GM06990 (cell line): ENCODE measurements at regions not wholly inside any gene's neighbourhood (a gene's known extent, or its start where the extent isn't known, plus 50 kb on each side); places are given as distances from the start of the nearest gene placed in this dataset.
"Not testable (repeated sequence)": the region's sequence is repeated elsewhere in the genome, so short reads cannot be mapped to it uniquely, and the experiment has no call there.

ENCODE experiments used
- DNase-seq: peaks from one replicate; pipeline ENCODE4 v3.0.0-alpha.2; 2011; ENCODE audit not compliant: insufficient read length; ENCODE audit errors: extremely low read depth
- H3K27me3 ChIP-seq: replicated peaks from 2 replicates; pipeline ENCODE4 v1.6.0; 2011; ENCODE audit warnings: low read length; ENCODE audit not compliant: control insufficient read depth, insufficient read depth
- H3K36me3 ChIP-seq: 2 replicates; pipeline ENCODE4 v1.5.1; 2011; ENCODE audit warnings: low read length; ENCODE audit not compliant: control insufficient read depth, insufficient read depth
- H3K4me3 ChIP-seq: replicated peaks from 2 replicates; pipeline ENCODE4 v1.5.1; 2011; ENCODE audit warnings: low read depth, mild to moderate bottlenecking, control low read depth, low read length
- TF ChIP-seq, protein P1 (sequence below): IDR thresholded peaks from 2 replicates; pipeline ENCODE4 v1.5.1; 2011; ENCODE audit warnings: low read length, control low read depth, mild to moderate bottlenecking, inconsistent platforms; ENCODE audit not compliant: insufficient read depth, poor library complexity, severe bottlenecking

DNA sequence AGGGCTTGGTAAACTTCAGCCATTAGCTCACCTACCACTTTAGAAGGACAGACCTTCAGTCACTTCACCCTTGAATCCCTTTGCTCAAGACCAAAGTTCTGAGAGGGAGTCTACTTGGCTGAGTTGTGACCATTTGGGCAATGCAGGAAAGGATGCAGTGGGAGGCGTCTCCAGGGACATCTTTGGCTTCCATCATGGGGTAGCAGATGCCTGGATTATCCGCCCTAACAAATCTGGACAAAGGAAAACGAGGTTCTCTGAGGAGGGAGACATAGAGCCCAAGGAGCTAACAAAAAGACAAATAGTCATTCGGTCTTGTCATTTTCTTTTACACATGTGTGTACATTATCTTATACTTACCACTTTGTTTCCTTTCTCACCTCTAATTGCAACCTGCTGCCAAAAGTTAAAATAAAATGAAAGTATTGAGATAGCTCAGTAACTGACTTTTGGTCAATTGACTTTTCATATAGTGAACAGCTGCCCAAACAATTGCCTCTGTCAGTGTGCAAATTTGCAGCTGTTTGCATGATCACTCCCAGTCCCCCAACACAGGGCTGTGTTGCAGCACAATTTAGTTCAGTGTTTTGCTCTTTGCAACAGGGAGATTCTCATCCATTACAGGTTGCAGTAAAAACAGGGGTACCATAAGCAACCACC, 108.9 kb upstream of the EEF2KMT start:
- Histone ChIP-seq H3K36me3 (no peaks in the 10 kb centered on the region), H3K27me3 (no peaks in the 10 kb centered on the region), H3K4me3 (no peak overlapping the region)
- no peak for DNase-seq
- TF ChIP-seq, protein P1, sequence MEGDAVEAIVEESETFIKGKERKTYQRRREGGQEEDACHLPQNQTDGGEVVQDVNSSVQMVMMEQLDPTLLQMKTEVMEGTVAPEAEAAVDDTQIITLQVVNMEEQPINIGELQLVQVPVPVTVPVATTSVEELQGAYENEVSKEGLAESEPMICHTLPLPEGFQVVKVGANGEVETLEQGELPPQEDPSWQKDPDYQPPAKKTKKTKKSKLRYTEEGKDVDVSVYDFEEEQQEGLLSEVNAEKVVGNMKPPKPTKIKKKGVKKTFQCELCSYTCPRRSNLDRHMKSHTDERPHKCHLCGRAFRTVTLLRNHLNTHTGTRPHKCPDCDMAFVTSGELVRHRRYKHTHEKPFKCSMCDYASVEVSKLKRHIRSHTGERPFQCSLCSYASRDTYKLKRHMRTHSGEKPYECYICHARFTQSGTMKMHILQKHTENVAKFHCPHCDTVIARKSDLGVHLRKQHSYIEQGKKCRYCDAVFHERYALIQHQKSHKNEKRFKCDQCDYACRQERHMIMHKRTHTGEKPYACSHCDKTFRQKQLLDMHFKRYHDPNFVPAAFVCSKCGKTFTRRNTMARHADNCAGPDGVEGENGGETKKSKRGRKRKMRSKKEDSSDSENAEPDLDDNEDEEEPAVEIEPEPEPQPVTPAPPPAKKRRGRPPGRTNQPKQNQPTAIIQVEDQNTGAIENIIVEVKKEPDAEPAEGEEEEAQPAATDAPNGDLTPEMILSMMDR = no peak

DNA sequence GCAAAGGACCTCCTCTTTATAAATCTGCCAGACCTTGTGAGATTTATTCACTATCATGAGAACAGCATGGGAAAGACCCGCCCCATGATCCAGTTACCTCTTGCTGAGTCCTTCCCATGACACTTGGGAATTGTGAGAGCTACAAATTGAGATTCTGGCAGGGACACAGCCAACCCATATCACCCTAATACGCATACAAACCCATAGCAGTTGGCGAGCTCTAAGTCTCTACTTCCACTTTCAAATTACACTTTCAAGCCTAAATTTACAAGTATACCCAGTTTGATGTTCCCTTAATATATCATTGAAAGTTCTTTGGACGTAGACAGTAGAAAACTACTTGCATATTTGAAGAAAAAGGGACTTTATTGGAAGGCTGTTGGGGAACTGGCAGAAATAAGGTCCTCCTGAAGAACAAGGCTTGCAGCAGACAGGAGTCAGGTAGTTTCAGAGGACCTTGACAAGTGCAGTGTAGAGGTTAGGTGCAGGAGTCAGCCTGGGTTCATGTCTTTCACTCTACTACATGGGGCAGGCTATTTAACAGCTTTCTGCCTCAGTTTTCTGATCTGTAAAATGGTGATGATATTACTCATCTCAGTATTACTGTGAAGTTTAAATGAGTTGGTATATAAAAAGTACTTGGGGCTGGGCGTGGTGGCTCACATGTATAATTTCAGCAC, 107.9 kb upstream of the EEF2KMT start:
- Histone ChIP-seq H3K36me3 (no peaks in the 10 kb centered on the region), H3K27me3 (no peaks in the 10 kb centered on the region), H3K4me3 (peak overlapping the region; percentile 11; the same call in 1 of the 2 replicates)
- TF ChIP-seq, protein P1 = no peak
- DNase-seq = peak; percentile 12

DNA sequence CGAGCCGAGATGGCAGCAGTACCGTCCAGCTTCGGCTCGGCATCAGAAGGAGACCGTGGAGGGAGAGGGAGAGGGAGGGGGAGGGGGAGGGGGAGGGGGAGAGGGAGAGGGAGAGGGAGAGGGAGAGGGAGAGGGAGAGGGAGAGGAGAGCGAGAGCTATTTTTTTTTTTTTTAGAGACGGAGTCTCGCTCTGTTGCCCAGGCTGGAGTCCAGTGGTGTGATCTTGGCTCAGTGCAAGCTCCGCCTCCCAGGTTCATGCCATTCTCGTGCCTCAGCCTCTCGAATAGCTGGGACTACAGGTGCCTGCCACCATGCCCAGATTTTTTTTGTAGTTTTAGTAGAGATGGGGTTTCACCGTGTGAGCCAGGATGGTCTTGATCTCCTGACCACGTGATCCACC, 106.1 kb upstream of the EEF2KMT start:
- not testable (repeated sequence) for DNase-seq, H3K27me3 ChIP-seq, H3K4me3 ChIP-seq, H3K36me3 ChIP-seq

DNA sequence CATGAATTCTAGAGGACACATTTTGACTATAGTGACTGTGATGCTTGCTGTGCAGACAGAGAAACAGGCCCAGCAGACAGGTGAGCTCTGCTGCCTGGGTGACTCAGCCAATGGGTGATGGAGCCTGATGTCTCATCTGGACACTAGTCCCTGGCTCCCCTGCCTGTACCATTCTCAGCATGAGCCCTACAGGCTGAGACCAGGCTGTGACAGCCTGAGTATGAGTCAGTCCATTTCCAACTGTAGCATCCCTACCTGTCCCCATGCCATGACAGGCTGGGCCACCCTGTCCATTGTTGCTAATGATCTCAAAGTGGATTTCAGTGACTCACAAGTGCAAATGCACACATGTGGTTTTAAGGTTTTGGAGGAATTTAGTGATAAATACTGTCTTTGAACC, 102.5 kb upstream of the EEF2KMT start:
- no peak for DNase-seq
- TF ChIP-seq, protein P1 = no peak
- Histone ChIP-seq H3K27me3 (no peaks in the 10 kb centered on the region), H3K4me3 (no peak overlapping the region), H3K36me3 (no peaks in the 10 kb centered on the region)

DNA sequence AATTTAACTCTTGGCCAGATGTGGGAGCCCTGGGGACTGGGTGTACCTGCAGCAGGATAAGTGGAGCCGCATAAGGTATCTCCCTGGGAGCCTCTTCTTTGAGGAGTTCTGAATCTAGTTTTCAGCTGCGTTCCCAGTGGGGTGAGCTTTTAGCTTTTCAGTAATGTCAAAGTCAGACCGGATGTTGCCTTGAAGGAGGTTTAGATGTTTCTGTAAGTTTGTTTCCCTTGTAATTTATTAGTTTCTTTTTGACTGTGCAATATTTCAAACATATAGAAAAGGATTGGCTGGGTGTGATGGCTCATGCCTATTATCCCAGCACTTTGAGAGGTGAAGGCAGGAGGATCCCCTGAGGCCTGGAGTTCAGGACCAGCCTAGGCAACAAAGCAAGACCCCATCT, 98.6 kb upstream of the EEF2KMT start:
- no peak overlapping the region for H3K4me3 ChIP-seq
- no peaks in the 10 kb centered on the region for H3K36me3 ChIP-seq
- TF ChIP-seq, protein P1 = no peak
- DNase-seq = no peak
- H3K27me3 ChIP-seq = no peaks in the 10 kb centered on the region

DNA sequence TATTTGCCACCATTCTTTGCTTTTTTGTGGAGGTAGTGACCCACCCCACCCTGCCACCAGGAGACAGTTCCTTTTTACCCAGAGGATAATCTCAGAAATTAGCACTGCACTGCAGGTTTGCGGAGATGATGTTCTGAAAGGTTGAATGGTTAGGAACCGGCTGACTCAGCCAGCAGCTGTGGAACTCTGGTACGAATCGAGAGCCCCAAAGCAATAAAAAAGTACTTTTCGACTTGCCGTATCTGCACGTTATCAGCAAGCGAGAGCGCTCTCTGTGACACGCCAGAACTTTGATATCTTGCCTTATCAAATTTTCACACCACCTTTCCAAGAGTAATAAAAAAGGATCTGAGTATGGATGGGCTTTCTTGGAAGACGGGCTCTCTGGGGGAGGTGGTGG, 96.3 kb upstream of the EEF2KMT start:
- Histone ChIP-seq H3K27me3 (no peaks in the 10 kb centered on the region), H3K4me3 (no peak overlapping the region), H3K36me3 (no peaks in the 10 kb centered on the region)
- TF ChIP-seq, protein P1 = no peak
- no peak for DNase-seq
